ENCODE measurements at regions not wholly inside any gene's neighbourhood (a gene's known extent, or its start where the extent isn't known, plus 50 kb on each side); places are given as distances from the start of the nearest gene placed in this dataset.

DNA sequence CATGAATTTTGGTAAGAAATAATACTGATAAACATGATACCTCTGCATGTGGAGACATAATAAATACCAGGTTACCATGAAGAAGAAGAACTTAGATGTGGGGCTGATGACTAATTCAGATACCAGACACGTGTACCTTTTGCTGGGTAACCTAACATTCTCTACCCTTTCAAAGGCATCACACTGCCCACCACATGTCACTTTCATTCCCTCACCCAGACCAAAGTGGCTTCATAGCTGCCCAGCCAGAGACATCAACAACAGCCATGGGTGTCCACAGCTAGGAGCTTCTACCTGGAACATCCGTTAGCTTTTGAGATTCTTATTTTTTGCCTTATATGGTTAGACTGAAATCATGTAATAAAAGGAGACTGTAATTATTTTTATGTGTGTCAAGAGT is 396.8 kb downstream of the MED10 start:
- Mint-ChIP-seq H3K27me3 (ENCODE audit: low read depth) (0 out of 2 replicates have a peak, but pooled peaks cover 4% of the 10 kb centered on the region), H3K36me3 (no peaks in the 10 kb centered on the region), H3K4me1 (peaks cover 31% of the 10 kb centered on the region), H3K9me3 (peaks cover 13% of the 10 kb centered on the region), H3K4me3 (no peak overlapping the region), H3K27ac (no peak overlapping the region)
- ATAC-seq (no peak), DNase-seq (ENCODE audit: low spot score) (no peak)
- TF ChIP-seq NR2C2 (CRISPR knock-in tag; IDR thresholded peaks at IDR 0.05) (no peak), AFF4 (CRISPR knock-in tag; IDR thresholded peaks at IDR 0.05; ENCODE audit: borderline replicate concordance) (no peak), ELF4 (CRISPR knock-in tag; IDR thresholded peaks at IDR 0.05; ENCODE audit: low read depth) (no peak), GTF2I (CRISPR knock-in tag; conservative IDR thresholded peaks at IDR 0.05) (no peak), JUN (CRISPR knock-in tag; IDR thresholded peaks at IDR 0.05) (no peak), ZNF281 (CRISPR knock-in tag; IDR thresholded peaks at IDR 0.05) (no peak), SOX15 (CRISPR knock-in tag; IDR thresholded peaks at IDR 0.05) (no peak), NR3C1 (CRISPR knock-in tag; conservative IDR thresholded peaks at IDR 0.05; ENCODE audit: low read depth) (no peak)
- CTCF ChIA-PET: no interaction called here
- POLR2A ChIA-PET: no interaction called here

DNA sequence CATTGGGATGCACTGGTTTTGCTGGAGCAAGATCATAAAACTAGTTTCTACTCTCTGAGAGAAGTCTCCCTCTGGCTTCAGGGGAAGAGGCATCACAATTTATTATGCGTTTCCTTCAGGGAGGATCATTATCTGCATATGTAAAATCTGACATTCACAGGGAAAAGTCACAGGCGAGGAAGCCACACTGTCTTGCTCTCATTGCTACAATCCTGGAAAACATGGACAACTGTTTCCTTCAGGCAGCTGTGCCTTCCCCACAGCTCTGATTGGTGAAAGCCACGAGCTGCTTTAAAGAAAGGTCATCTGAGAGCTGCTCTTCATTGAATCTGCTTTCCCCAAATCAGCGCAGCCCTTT is 397.8 kb downstream of the MED10 start:
- ATAC-seq (no peak; the same call in 1 of the 2 replicates), DNase-seq (ENCODE audit: low spot score) (no peak)
- H3K36me3 Mint-ChIP-seq: no peaks in the 10 kb centered on the region
- CTCF ChIA-PET: no interaction called here
- peaks cover 25% of the 10 kb centered on the region for H3K4me1 Mint-ChIP-seq
- H3K4me3 Mint-ChIP-seq: no peak overlapping the region
- peaks cover 5% of the 10 kb centered on the region; the same call in 1 of the 2 replicates for H3K27me3 Mint-ChIP-seq (ENCODE audit: low read depth)
- H3K27ac Mint-ChIP-seq: no peak overlapping the region
- POLR2A ChIA-PET: no interaction called here
- peaks cover 16% of the 10 kb centered on the region for H3K9me3 Mint-ChIP-seq
- TF ChIP-seq GTF2I (CRISPR knock-in tag; conservative IDR thresholded peaks at IDR 0.05): no peak
- TF ChIP-seq SOX15 (CRISPR knock-in tag; IDR thresholded peaks at IDR 0.05): no peak
- TF ChIP-seq NR3C1 (CRISPR knock-in tag; conservative IDR thresholded peaks at IDR 0.05; ENCODE audit: low read depth): no peak
- TF ChIP-seq CBFB (CRISPR knock-in tag; IDR thresholded peaks at IDR 0.05; ENCODE audit: low read depth): no peak
- TF ChIP-seq, protein P1, sequence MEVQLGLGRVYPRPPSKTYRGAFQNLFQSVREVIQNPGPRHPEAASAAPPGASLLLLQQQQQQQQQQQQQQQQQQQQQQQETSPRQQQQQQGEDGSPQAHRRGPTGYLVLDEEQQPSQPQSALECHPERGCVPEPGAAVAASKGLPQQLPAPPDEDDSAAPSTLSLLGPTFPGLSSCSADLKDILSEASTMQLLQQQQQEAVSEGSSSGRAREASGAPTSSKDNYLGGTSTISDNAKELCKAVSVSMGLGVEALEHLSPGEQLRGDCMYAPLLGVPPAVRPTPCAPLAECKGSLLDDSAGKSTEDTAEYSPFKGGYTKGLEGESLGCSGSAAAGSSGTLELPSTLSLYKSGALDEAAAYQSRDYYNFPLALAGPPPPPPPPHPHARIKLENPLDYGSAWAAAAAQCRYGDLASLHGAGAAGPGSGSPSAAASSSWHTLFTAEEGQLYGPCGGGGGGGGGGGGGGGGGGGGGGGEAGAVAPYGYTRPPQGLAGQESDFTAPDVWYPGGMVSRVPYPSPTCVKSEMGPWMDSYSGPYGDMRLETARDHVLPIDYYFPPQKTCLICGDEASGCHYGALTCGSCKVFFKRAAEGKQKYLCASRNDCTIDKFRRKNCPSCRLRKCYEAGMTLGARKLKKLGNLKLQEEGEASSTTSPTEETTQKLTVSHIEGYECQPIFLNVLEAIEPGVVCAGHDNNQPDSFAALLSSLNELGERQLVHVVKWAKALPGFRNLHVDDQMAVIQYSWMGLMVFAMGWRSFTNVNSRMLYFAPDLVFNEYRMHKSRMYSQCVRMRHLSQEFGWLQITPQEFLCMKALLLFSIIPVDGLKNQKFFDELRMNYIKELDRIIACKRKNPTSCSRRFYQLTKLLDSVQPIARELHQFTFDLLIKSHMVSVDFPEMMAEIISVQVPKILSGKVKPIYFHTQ (CRISPR knock-in tag; IDR thresholded peaks at IDR 0.05): no peak
- no peak for TF ChIP-seq ZNF423 (CRISPR knock-in tag; IDR thresholded peaks at IDR 0.05)
- TF ChIP-seq ATF6 (CRISPR knock-in tag; IDR thresholded peaks at IDR 0.05): no peak
- TF ChIP-seq ZNF317 (CRISPR knock-in tag; IDR thresholded peaks at IDR 0.05; ENCODE audit: borderline replicate concordance, low read depth): no peak
- TF ChIP-seq MYBL2 (CRISPR knock-in tag; IDR thresholded peaks at IDR 0.05): no peak
- TF ChIP-seq CTCF (IDR thresholded peaks at IDR 0.05): no peak
- TF ChIP-seq ZNF532 (CRISPR knock-in tag; IDR thresholded peaks at IDR 0.05; ENCODE audit: borderline replicate concordance): no peak
